GM19452 (cell line): ENCODE measurements at regions not wholly inside any gene's neighbourhood (a gene's known extent, or its start where the extent isn't known, plus 50 kb on each side); places are given as distances from the start of the nearest gene placed in this dataset.

Experiments
- ATAC-seq: cut with Tn5 transposase; IDR thresholded peaks from one replicate; pipeline ENCODE4 v1.9.1; 2021; ENCODE audit not compliant: unreplicated experiment

DNA sequence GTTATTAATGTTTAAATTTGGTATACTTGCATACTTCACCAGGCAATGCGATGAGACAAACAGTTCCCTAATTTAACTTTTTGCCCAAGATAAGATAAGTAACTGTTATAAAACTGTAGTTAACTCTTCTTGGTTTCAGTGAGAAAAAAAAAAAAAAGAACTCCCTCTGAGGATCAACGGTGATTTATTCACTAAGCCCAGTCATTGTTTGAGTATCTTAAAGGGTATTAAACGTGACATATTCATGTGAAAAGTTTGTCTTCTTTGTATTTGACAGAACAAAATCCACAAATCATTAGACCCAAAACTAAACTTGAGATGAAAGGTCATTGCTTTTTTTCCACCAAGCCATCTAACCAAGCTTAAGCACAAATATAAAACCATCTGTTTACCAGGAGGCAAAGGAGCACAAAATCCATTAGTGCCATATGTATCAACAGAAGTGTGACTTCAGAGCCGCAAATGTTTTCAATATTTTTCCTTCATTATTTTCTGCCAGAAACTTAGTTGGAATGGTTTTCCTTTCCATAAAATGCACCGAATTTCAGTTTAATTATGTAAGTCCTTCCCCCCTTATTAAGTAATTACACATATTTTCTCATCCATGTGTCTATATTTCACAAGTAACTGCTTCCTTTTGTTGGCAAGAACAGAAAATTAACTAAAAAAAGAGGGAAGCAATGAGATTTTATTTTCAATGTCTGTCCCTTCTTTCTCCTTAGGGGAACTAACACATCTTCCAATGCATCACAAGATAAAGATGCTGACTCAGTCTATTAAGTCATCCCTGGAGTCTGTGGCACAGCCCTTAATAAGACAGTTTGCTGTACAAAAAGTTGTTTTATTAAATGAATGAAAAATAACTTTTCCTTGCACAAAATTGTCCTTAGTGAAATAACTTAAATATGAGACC lies 92.2 kb upstream of the RAP2B start:
- no peak for ATAC-seq

- ATAC-seq = no peak
These were observed 91.5 kb upstream of the RAP2B start for GRCh38 chr3:153070511-153070868.

DNA sequence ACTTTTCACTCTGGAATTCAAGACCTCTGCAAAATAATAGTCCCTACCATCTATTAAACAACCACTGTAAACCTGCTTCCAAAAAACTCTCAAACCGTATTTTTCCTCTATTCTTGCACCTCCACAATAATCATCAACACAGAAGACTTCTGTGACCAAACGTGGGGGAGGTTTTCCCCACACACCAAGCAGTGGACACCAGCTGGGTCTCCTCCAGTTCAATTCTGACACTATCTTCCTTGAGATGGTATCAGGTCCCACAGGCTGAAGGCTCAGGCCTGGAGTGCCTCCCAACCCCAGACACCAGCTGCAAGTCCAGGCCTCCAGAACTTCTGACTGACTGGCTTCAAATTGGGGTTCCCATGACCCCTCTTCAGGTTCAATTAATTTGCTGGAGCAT lies 89.6 kb upstream of the RAP2B start:
- no peak for ATAC-seq

DNA sequence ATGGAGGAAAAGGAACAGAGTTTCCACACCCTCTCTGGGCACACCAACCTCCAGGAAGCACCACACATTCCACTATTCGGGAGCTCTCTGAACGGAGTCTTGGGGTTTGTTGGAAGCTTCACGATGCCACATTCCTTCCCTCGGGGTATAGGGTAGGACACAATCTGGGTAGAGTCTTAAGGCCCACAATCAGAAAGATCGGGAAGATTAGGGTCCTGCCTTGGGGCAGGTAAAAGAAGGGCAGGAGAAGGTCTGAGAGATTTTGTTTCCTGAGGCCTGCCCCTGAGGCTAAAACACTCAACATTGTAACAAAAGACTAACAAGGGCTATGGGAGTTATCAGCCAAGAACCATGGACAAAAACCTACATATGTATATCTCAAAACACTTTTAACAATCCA lies 89.2 kb upstream of the RAP2B start:
- ATAC-seq = no peak

GRCh38 chr3:153073636-153074035 lies 88.4 kb upstream of the RAP2B start:
- no peak for ATAC-seq

DNA sequence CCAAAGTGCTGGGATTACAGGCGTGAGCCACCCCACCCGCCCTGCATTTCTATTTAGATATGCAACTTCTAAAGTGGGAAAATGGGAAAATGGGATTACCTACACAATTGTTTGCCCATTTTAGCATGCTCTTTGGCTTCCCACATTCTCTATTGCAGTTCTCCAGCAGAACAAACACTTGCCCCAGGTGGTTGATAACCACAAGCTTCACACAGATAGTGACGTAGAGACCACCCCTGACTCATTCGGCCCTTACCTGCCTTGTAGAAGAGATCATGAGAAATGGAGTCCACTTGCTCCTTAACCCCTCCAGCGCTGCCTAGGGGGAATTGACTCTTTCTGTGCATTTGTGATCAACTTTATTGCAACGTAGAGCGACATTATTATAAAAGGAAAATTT lies 83.2 kb upstream of the RAP2B start:
- ATAC-seq = no peak

GRCh38 chr3:153079386-153079785 lies 82.6 kb upstream of the RAP2B start:
- ATAC-seq = no peak

DNA sequence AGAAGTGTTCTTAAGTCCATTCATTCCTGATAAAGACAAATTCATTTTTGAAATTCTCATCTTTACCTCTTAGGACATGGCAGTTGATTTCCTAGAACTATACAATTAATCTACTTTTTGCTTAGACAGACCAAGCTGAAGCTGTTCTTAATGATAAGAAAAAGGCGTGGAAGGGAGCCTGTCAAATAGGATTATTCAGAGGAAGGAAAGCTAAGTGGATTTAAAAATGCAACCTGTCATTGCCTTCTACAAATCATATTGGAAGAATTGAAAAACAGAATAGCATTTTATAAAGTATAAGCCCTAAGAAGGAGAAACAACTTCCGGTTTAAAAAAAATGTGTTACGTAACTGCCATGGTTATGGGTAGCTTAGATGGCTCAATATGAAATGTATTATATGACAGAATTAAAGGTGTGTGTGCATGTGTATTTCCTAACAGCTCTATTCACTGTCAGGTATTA lies 81.2 kb upstream of the RAP2B start:
- no peak for ATAC-seq

DNA sequence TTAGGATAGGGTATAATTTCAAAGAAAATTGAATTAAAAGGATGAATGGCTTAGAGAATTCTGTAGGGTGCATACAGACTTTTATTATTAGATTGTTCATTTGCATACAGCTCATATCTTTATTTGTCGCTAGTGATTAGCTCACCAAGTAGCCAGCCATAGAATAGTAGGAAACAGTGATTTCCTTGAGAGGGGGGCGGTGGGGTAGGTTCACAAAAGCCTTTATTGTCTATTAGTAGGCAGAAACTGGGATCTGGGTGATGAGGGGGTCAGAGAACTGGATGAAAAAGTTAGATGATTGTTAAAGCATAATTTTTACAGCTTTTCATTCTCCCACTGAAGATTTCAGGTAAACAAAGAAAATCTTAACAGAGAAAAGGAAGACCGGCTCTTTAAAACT lies 77.6 kb upstream of the RAP2B start:
- ATAC-seq = no peak

- no peak for ATAC-seq
These were observed 74.1 kb upstream of the RAP2B start for GRCh38 chr3:153087595-153088566.

DNA sequence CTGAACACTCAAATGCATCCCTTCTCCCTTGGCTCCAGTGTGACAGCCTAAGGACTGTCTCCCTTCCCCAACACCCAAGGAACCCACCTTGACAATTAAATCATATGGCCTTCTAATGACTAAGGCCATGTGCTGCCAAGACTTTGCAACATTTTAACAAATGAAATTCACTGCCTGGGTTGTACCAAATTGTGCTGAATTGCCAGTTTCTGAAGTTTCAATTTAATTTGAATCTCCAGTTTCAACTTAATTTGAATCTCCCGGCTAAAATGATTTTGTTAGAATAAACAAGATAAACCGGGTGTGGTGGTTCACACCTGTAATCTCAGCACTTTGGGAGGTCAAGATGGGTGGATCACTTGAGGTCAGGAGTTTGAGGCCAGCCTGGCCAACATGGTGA lies 72.4 kb upstream of the RAP2B start:
- ATAC-seq = no peak

- no peak for ATAC-seq
These were observed 71.1 kb upstream of the RAP2B start for GRCh38 chr3:153090973-153091372.

DNA sequence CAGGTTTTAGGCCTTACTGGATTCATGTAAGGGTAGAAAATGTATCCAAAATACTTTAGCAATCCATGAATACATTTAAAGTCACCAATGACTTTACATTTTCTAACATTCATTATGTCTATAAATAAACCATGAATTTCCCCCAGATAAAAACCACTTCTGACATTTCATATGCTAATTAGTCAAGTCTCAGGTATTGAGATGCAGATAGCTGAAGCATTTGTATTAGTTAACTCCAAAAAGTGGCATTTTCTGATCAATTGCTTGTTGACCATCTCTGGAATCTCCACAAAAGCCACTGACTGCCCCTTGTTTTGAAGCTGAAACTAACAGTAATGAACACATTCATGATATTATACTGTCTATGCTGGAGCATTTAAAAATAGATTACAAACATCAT lies 68.4 kb upstream of the RAP2B start:
- ATAC-seq = no peak

GRCh38 chr3:153094386-153094785 lies 67.6 kb upstream of the RAP2B start:
- no peak for ATAC-seq

DNA sequence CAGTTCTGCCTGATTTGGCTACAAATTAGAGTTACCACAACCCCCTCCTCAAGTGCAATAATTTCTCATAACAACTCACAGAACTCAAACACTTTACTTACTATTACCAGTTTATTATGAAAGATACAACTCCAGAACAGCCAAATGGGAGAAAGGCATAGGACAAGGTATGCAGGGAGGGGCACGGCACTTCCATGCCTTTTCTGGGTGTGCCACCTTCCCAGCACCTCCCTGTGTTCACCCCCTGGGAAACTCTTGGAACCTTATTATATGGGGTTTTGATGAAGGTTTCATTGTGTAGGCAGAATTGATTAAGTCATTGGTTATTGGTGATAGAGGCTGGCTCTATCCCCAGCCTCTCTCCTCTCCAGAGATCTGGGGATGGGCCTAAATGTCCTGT lies 66.6 kb upstream of the RAP2B start:
- no peak for ATAC-seq

GRCh38 chr3:153096731-153097131 lies 65.3 kb upstream of the RAP2B start:
- no peak for ATAC-seq

DNA sequence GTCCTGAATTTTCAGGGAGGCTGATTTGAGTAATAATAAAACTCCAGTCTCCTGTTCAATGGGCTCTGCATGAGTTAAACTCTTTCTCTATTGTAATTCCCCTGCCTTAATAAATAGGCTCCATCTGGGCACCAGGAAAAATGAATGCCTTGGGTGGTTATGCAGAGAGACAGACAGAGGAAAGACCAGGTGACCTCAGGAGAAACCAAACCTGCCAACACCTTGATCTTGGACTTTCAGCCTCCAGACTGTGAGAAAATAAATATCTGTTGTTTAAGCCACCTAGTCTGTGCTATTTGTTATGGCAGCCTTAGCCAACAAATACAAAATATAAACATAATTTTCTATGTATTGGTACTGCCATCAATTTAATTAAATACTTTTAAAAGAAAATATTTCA lies 64.8 kb upstream of the RAP2B start:
- ATAC-seq = no peak

DNA sequence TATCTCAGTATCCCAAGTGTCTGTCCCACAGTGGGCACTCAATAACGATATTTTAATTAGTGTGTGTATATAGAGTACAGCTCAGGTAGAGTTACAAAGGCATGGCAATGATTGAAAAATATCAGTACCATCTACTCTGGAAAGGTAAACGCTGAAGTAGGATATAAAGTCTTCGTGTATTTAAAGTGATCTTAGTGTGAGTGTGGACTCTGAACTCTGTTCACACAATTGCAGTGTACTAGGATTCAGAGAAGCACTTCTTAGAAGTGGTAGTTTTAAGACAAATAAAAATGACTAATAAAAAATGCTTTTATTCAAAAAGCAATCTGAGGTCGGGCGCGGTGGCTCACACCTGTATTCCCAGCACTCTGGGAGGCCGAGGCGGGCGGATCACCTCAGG lies 62.9 kb upstream of the RAP2B start:
- no peak for ATAC-seq

DNA sequence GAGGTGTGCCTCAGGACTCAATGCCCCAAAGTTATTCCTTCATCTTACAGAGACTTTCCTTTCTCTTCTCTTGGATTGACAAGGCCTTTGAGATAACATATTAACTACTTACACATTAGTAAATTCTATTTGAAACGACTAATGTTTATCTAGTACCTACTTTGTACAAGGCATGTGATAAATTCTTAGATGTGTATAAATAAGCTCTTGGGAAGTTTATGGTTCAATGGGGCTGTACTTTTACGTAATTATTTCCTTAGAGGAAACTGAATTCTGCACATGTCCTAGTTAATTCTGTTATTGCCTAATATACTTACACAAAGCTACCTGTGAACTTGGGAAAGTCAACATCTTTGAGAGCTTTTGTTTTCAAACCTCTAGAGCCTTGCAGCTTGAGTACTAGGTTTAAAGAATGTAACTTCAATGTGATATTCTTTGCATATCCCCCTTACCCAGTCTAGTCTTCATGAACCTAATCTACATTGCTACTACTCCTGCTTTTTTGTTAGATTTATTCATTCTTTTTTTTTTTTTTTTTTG lies 58.5 kb upstream of the RAP2B start:
- no peak for ATAC-seq

DNA sequence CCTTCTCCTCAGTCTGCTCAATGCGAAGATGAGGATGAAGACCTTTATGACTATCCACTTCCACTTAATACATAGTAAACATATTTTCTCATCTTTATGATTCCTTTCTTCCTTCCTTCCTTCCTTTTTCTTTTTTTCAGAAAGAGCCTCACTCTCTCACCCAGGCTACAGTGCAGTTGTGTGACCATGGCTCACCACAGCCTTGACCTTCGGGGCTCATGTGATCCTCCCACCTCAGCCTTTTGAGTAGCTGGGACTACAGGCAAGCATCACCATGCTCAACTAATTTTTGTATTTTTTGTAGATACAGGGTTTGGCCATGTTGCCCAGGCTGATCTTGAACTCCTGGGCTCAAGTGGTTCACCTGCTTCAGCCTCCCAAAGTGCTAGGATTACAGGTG lies 52.0 kb upstream of the RAP2B start:
- ATAC-seq = no peak

- ATAC-seq = no peak
These were observed 51.0 kb upstream of the RAP2B start for GRCh38 chr3:153111016-153111415.
